ENCODE measurements at regions not wholly inside any gene's neighbourhood (a gene's known extent, or its start where the extent isn't known, plus 50 kb on each side); places are given as distances from the start of the nearest gene placed in this dataset.

GRCh38 chr14:82388488-82388887 is 854.8 kb upstream of the SEL1L start:
- CTCF ChIA-PET, result no interaction called here
- no TSS peak for BruUV-seq (replicated peaks)
- Histone ChIP-seq H3K4me1 (ENCODE audit: control insufficient read depth, insufficient read depth, low read length) (no peaks in the 10 kb centered on the region), H3K36me3 (ENCODE audit: control insufficient read depth, insufficient read depth, low read length) (no peaks in the 10 kb centered on the region), H3K27me3 (ENCODE audit: control insufficient read depth, insufficient read depth, low read length) (no peaks in the 10 kb centered on the region), H3K9me3 (ENCODE audit: control insufficient read depth, insufficient read depth, low read depth, low read length) (no peaks in the 10 kb centered on the region), H3K4me3 (ENCODE audit: low read depth in 2 of 2, low read length in 2 of 2) (no peak overlapping the region), H3K27ac (ENCODE audit: low read length) (no peak overlapping the region)
- intact Hi-C loops (cut with micrococcal nuclease; ENCODE audit: unreplicated experiment) (no loop called here), in situ Hi-C loops (cut with HindIII; ENCODE audit: low pct_unique_long_range_greater_than_20kb, low sequenced_read_pairs) (no loop called here)
- DNase-seq (ENCODE audit: low read depth, low spot score), result no peak
- ATAC-seq, result no peak
- TF ChIP-seq, protein P1, sequence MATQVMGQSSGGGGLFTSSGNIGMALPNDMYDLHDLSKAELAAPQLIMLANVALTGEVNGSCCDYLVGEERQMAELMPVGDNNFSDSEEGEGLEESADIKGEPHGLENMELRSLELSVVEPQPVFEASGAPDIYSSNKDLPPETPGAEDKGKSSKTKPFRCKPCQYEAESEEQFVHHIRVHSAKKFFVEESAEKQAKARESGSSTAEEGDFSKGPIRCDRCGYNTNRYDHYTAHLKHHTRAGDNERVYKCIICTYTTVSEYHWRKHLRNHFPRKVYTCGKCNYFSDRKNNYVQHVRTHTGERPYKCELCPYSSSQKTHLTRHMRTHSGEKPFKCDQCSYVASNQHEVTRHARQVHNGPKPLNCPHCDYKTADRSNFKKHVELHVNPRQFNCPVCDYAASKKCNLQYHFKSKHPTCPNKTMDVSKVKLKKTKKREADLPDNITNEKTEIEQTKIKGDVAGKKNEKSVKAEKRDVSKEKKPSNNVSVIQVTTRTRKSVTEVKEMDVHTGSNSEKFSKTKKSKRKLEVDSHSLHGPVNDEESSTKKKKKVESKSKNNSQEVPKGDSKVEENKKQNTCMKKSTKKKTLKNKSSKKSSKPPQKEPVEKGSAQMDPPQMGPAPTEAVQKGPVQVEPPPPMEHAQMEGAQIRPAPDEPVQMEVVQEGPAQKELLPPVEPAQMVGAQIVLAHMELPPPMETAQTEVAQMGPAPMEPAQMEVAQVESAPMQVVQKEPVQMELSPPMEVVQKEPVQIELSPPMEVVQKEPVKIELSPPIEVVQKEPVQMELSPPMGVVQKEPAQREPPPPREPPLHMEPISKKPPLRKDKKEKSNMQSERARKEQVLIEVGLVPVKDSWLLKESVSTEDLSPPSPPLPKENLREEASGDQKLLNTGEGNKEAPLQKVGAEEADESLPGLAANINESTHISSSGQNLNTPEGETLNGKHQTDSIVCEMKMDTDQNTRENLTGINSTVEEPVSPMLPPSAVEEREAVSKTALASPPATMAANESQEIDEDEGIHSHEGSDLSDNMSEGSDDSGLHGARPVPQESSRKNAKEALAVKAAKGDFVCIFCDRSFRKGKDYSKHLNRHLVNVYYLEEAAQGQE (IDR thresholded peaks at IDR 0.05; ENCODE audit: insufficient read depth in 1 of 2, low read depth in 2 of 2, low read length in 1 of 2), result no peak
- TF ChIP-seq TCF7L2 (IDR thresholded peaks at IDR 0.05; ENCODE audit: low read depth, low read length) (no peak), POLR2AphosphoS5 (IDR thresholded peaks at IDR 0.05; ENCODE audit: low read depth, low read length) (no peak), SIN3A (IDR thresholded peaks at IDR 0.05; ENCODE audit: borderline replicate concordance, insufficient read depth, low read depth, low read length) (no peak)
- TF ChIP-seq, protein P2, sequence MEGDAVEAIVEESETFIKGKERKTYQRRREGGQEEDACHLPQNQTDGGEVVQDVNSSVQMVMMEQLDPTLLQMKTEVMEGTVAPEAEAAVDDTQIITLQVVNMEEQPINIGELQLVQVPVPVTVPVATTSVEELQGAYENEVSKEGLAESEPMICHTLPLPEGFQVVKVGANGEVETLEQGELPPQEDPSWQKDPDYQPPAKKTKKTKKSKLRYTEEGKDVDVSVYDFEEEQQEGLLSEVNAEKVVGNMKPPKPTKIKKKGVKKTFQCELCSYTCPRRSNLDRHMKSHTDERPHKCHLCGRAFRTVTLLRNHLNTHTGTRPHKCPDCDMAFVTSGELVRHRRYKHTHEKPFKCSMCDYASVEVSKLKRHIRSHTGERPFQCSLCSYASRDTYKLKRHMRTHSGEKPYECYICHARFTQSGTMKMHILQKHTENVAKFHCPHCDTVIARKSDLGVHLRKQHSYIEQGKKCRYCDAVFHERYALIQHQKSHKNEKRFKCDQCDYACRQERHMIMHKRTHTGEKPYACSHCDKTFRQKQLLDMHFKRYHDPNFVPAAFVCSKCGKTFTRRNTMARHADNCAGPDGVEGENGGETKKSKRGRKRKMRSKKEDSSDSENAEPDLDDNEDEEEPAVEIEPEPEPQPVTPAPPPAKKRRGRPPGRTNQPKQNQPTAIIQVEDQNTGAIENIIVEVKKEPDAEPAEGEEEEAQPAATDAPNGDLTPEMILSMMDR (IDR thresholded peaks at IDR 0.05), result no peak
- POLR2A ChIA-PET, result no interaction called here

GRCh38 chr14:82390586-82390985 is 856.9 kb upstream of the SEL1L start:
- no peak for ATAC-seq

More at GRCh38 chr14:82390586-82390985, 856.9 kb upstream of the SEL1L start:
- H3K27ac ChIP-seq (ENCODE audit: low read length), result no peak overlapping the region
- TF ChIP-seq, protein P1 (IDR thresholded peaks at IDR 0.05; ENCODE audit: insufficient read depth in 1 of 2, low read depth in 2 of 2, low read length in 1 of 2), result no peak
- TF ChIP-seq POLR2AphosphoS5 (IDR thresholded peaks at IDR 0.05; ENCODE audit: low read depth, low read length) (no peak), SIN3A (IDR thresholded peaks at IDR 0.05; ENCODE audit: borderline replicate concordance, insufficient read depth, low read depth, low read length) (no peak), TCF7L2 (IDR thresholded peaks at IDR 0.05; ENCODE audit: low read depth, low read length) (no peak)
- TF ChIP-seq, protein P2 (IDR thresholded peaks at IDR 0.05), result no peak
- H3K9me3 ChIP-seq (ENCODE audit: control insufficient read depth, insufficient read depth, low read depth, low read length), result no peaks in the 10 kb centered on the region
- intact Hi-C loops (cut with micrococcal nuclease; ENCODE audit: unreplicated experiment), result no loop called here
- ChIA-PET CTCF (no interaction called here), POLR2A (no interaction called here)
- in situ Hi-C loops (cut with HindIII; ENCODE audit: low pct_unique_long_range_greater_than_20kb, low sequenced_read_pairs), result no loop called here
- DNase-seq (ENCODE audit: low read depth, low spot score), result no peak
- no peaks in the 10 kb centered on the region for H3K27me3 ChIP-seq (ENCODE audit: control insufficient read depth, insufficient read depth, low read length)
- no peak overlapping the region for H3K4me3 ChIP-seq (ENCODE audit: low read depth in 2 of 2, low read length in 2 of 2)
- no peaks in the 10 kb centered on the region for H3K36me3 ChIP-seq (ENCODE audit: control insufficient read depth, insufficient read depth, low read length)
- no peaks in the 10 kb centered on the region for H3K4me1 ChIP-seq (ENCODE audit: control insufficient read depth, insufficient read depth, low read length)
- BruUV-seq (replicated peaks), result no TSS peak
